HepG2 (cell line): ENCODE measurements at regions not wholly inside any gene's neighbourhood (a gene's known extent, or its start where the extent isn't known, plus 50 kb on each side); places are given as distances from the start of the nearest gene placed in this dataset.

ENCODE experiments used
- ATAC-seq: fragments of 200-7000 bp; cut with Tn5 transposase; 3 replicates; pipeline ENCODE4 v1.9.1; 2020; ENCODE audit warnings: mild to moderate bottlenecking, moderate library complexity
- BruUV-seq: library from RNA; stranded (reverse); fragments of 400-500 nt; replicated peaks from 2 replicates; lab custom pipeline; 2021; lab: Mats Ljungman, UMichigan
- CTCF ChIA-PET: fragments of 300-600 bp; formaldehyde crosslinking; extraction: SDS; loops from one replicate; lab custom pipeline; 2021; ENCODE audit warnings: low total read pairs, inconsistent platforms, low intra/inter-chr PET ratio; lab: Yijun Ruan, JAX
- POLR2A ChIA-PET: fragments of 350-600 bp; sonication (Branson Sonifier 250); formaldehyde crosslinking; loops from one replicate; lab custom pipeline; 2020; ENCODE audit warnings: antibody characterized with exemption, inconsistent platforms; lab: Yijun Ruan, JAX
- DNase-seq: peaks from one replicate; pipeline ENCODE4 v3.0.0-alpha.2; 2015; ENCODE audit warnings: low spot score
- FAIRE-seq: peaks from 3 replicates; lab custom pipeline; 2011; peaks lifted over from hg19 to GRCh38; lab: Jason Lieb, UNC
- H2AFZ ChIP-seq: one replicate; pipeline ENCODE4 v1.6.1; 2011; ENCODE audit warnings: low read length, inconsistent platforms
- H3K27ac ChIP-seq: fragments of 300-600 bp; 3 replicates; pipeline ENCODE4 v1.8.0; 2011; ENCODE audit warnings: mixed run types, mild to moderate bottlenecking, mixed read lengths, low read length, inconsistent platforms; ENCODE audit not compliant: insufficient read depth; ENCODE audit errors: extremely low read length
- H3K27me3 ChIP-seq, 2 experiments: fragments of 200-600 bp in 1 of 2; 2 replicates in 1 of 2; 3 replicates in 1 of 2; pipeline versions ENCODE4 v1.6.0 to v1.8.0; 2011; ENCODE audit warnings: low read length in 2 of 2, mild to moderate bottlenecking in 2 of 2, moderate library complexity in 2 of 2, inconsistent platforms in 1 of 2; ENCODE audit not compliant: insufficient read depth in 2 of 2, control insufficient read depth in 1 of 2
- H3K36me3 ChIP-seq, 2 experiments: fragments of 200-600 bp in 1 of 2; replicated peaks in 1 of 2; 2 replicates in 1 of 2; 3 replicates in 1 of 2; pipeline versions ENCODE4 v1.5.1 to v1.8.0; 2011; ENCODE audit warnings: low read length in 2 of 2, inconsistent platforms in 1 of 2; ENCODE audit not compliant: insufficient read depth in 2 of 2, control insufficient read depth in 1 of 2
- H3K4me1 ChIP-seq: 2 replicates; pipeline ENCODE4 v1.5.1; 2012; ENCODE audit warnings: low read length, inconsistent platforms; ENCODE audit not compliant: insufficient read depth
- H3K4me2 ChIP-seq: 2 replicates; pipeline ENCODE4 v1.6.0; 2011; ENCODE audit warnings: low read depth, low read length, inconsistent platforms
- H3K4me3 ChIP-seq, 3 experiments: fragments of 200-600 bp in 1 of 3; sonication (generic), shearing (Covaris generic) in 1 of 3; replicated peaks in 1 of 3; 2 replicates each; pipeline ENCODE4 v1.5.1; 2011 to 2016; ENCODE audit warnings: low read length in 3 of 3, inconsistent platforms in 2 of 3, low read depth in 2 of 3, mild to moderate bottlenecking in 2 of 3, control low read depth in 1 of 3, mixed read lengths in 1 of 3; ENCODE audit not compliant: insufficient read depth in 1 of 3
- H3K79me2 ChIP-seq: one replicate; pipeline ENCODE4 v1.6.1; 2011; ENCODE audit warnings: low read length, inconsistent platforms; ENCODE audit not compliant: insufficient read depth
- H3K9ac ChIP-seq: 2 replicates; pipeline ENCODE4 v1.6.0; 2011; ENCODE audit warnings: mild to moderate bottlenecking, low read depth, low read length, inconsistent platforms; ENCODE audit not compliant: insufficient read depth
- H3K9me3 ChIP-seq: 2 replicates; pipeline ENCODE4 v1.5.1; 2012; ENCODE audit warnings: mild to moderate bottlenecking, low read length
- H4K20me1 ChIP-seq: 2 replicates; pipeline ENCODE4 v1.6.0; 2011; ENCODE audit warnings: inconsistent platforms, mild to moderate bottlenecking, low read length, moderate library complexity; ENCODE audit not compliant: insufficient read depth
- NKX3-1 ChIP-seq: sonication (generic); formaldehyde crosslinking; IDR thresholded peaks from 2 replicates; pipeline ENCODE4 v1.5.0; 2020; ENCODE audit warnings: missing genetic modification reagents
- PCBP1 ChIP-seq: fragments of 200-400 bp; formaldehyde crosslinking; IDR thresholded peaks from 2 replicates; pipeline ENCODE4 v1.6.1; 2017; ENCODE audit warnings: mild to moderate bottlenecking, low read depth, low read length, borderline replicate concordance
- TARDBP ChIP-seq: sonication (generic); formaldehyde crosslinking; IDR thresholded peaks from 2 replicates; pipeline ENCODE4 v1.8.0; 2022; ENCODE audit warnings: mild to moderate bottlenecking, missing genetic modification reagents
- ZNF207 ChIP-seq: fragments of 450-650 bp; IDR thresholded peaks from 2 replicates; pipeline ENCODE4 v1.6.1; 2016; ENCODE audit warnings: antibody characterized with exemption, borderline replicate concordance
- ZNF749 ChIP-seq: sonication (generic); formaldehyde crosslinking; IDR thresholded peaks from 2 replicates; pipeline ENCODE4 v1.8.0; 2022; ENCODE audit warnings: mild to moderate bottlenecking, missing genetic modification reagents, moderate library complexity, borderline replicate concordance
- WGBS: methylation state at CpG from one replicate; pipeline ENCODE4 v1.1.6; 2017; ENCODE audit warnings: low lambda C conversion rate; 5-methylcytosine and 5-hydroxymethylcytosine counted together
- in situ Hi-C: cut with HindIII; loops from 2 replicates; pipeline ENCODE4 v1.10.0; 2017; ENCODE audit warnings: low pct_unique_long_range_greater_than_20kb; ENCODE audit not compliant: extremely low pct_ligation_motif_present
- intact Hi-C: fragments of 100-400 bp; cut with micrococcal nuclease; formaldehyde crosslinking; loops from one replicate; pipeline ENCODE4 v1.10.0; 2022; ENCODE audit not compliant: unreplicated experiment
- TF ChIP-seq, protein P1 (sequence below): sonication (generic); formaldehyde crosslinking; IDR thresholded peaks from 2 replicates; pipeline ENCODE4 v1.4.0; 2020; ENCODE audit warnings: missing genetic modification reagents, borderline replicate concordance

DNA sequence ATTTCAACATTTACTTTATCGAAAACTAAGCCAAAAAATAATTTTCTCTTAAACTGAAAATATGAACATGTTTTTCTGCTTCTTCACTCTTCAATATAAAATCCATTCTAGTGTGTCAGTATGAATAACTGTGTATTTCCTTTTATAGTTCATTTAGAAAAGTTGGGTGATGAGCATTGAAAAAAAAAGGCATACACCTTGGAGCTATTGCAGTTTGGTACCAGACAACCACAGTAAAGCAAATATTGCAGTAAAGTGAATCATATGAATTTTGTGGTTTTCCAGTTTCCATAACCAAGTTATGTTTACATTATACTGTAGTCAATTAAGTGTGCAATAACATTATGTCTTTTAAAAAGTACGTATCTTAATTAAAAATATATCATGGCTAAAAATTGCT, 195.0 kb upstream of the FOXG1 start:
- no peak for DNase-seq
- no TSS peak for BruUV-seq
- H3K4me1 ChIP-seq = no peaks in the 10 kb centered on the region
- peaks cover 85% of the 10 kb centered on the region for H3K9me3 ChIP-seq
- no peak for ATAC-seq
- TF ChIP-seq ZNF749 (CRISPR knock-in tag) = no peak
- no peak for TF ChIP-seq TARDBP (CRISPR knock-in tag)
- TF ChIP-seq NKX3-1 (CRISPR knock-in tag) = no peak
- no peak for TF ChIP-seq ZNF207
- TF ChIP-seq, protein P1, sequence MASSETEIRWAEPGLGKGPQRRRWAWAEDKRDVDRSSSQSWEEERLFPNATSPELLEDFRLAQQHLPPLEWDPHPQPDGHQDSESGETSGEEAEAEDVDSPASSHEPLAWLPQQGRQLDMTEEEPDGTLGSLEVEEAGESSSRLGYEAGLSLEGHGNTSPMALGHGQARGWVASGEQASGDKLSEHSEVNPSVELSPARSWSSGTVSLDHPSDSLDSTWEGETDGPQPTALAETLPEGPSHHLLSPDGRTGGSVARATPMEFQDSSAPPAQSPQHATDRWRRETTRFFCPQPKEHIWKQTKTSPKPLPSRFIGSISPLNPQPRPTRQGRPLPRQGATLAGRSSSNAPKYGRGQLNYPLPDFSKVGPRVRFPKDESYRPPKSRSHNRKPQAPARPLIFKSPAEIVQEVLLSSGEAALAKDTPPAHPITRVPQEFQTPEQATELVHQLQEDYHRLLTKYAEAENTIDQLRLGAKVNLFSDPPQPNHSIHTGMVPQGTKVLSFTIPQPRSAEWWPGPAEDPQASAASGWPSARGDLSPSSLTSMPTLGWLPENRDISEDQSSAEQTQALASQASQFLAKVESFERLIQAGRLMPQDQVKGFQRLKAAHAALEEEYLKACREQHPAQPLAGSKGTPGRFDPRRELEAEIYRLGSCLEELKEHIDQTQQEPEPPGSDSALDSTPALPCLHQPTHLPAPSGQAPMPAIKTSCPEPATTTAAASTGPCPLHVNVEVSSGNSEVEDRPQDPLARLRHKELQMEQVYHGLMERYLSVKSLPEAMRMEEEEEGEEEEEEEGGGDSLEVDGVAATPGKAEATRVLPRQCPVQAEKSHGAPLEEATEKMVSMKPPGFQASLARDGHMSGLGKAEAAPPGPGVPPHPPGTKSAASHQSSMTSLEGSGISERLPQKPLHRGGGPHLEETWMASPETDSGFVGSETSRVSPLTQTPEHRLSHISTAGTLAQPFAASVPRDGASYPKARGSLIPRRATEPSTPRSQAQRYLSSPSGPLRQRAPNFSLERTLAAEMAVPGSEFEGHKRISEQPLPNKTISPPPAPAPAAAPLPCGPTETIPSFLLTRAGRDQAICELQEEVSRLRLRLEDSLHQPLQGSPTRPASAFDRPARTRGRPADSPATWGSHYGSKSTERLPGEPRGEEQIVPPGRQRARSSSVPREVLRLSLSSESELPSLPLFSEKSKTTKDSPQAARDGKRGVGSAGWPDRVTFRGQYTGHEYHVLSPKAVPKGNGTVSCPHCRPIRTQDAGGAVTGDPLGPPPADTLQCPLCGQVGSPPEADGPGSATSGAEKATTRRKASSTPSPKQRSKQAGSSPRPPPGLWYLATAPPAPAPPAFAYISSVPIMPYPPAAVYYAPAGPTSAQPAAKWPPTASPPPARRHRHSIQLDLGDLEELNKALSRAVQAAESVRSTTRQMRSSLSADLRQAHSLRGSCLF = no peak
- no peak for TF ChIP-seq PCBP1
- H3K9ac ChIP-seq = no peak overlapping the region
- 3% methylated on average over 2 of the region's 2 CpGs for WGBS
- H3K79me2 ChIP-seq = no peaks in the 10 kb centered on the region
- no peak overlapping the region for H3K27ac ChIP-seq
- FAIRE-seq = no peak
- no peaks in the 10 kb centered on the region for H3K27me3 ChIP-seq
- H3K4me2 ChIP-seq = no peak overlapping the region
- ChIA-PET POLR2A (no interaction called here), CTCF (no interaction called here)
- H4K20me1 ChIP-seq = no peaks in the 10 kb centered on the region
- intact Hi-C loops = no loop called here
- no peaks in the 10 kb centered on the region for H3K36me3 ChIP-seq
- in situ Hi-C loops = no loop called here
- no peak overlapping the region for H2AFZ ChIP-seq
- no peak overlapping the region for H3K4me3 ChIP-seq
